HEK293 (cell line): ENCODE measurements at regions not wholly inside any gene's neighbourhood (a gene's known extent, or its start where the extent isn't known, plus 50 kb on each side); places are given as distances from the start of the nearest gene placed in this dataset.

Source experiments
- CTCF ChIA-PET: fragments of 350-600 bp; formaldehyde crosslinking; extraction: SDS; loops from one replicate; lab custom pipeline; 2021; ENCODE audit warnings: antibody characterized with exemption; lab: Yijun Ruan, JAX
- POLR2A ChIA-PET: fragments of 300-600 bp; formaldehyde crosslinking; extraction: SDS; loops from one replicate; lab custom pipeline; 2020; ENCODE audit warnings: antibody characterized with exemption, inconsistent platforms; lab: Yijun Ruan, JAX
- H3K27ac ChIP-seq: fragments of 200-500 bp; sonication (Bioruptor generic); 2 replicates; pipeline ENCODE4 v1.5.1; 2014; ENCODE audit warnings: low read depth, low read length, control low read depth, inconsistent platforms; ENCODE audit errors: extremely low read depth
- H3K36me3 ChIP-seq, 2 experiments: fragments of 200-500 bp in 1 of 2; sonication (Bioruptor generic) in 1 of 2; 1 replicate in 1 of 2; 2 replicates in 1 of 2; pipeline ENCODE4 v1.5.1; 2014 to 2017; ENCODE audit warnings: inconsistent platforms in 2 of 2, low read length in 2 of 2; ENCODE audit not compliant: control insufficient read depth in 2 of 2, insufficient read depth in 1 of 2
- H3K4me1 ChIP-seq: fragments of 200-500 bp; sonication (Bioruptor generic); 2 replicates; pipeline ENCODE4 v1.5.1; 2014; ENCODE audit warnings: mild to moderate bottlenecking, low read length, inconsistent platforms; ENCODE audit not compliant: control insufficient read depth, insufficient read depth
- H3K4me3 ChIP-seq: 2 replicates; pipeline ENCODE4 v1.5.1; 2011; ENCODE audit warnings: low read depth, mild to moderate bottlenecking, control low read depth, low read length, moderate library complexity
- H3K9me3 ChIP-seq: fragments of 200-500 bp; sonication (Bioruptor generic); 2 replicates; pipeline ENCODE4 v1.5.1; 2014; ENCODE audit warnings: low read depth, low read length, inconsistent platforms; ENCODE audit not compliant: control insufficient read depth, insufficient read depth
- MZF1 ChIP-seq: fragments of 450-650 bp; formaldehyde crosslinking; IDR thresholded peaks from 2 replicates; pipeline ENCODE4 v1.5.1; 2017; ENCODE audit warnings: missing biosample characterization, missing genetic modification characterization, borderline replicate concordance
- OVOL3 ChIP-seq: fragments of 450-650 bp; formaldehyde crosslinking; IDR thresholded peaks from 2 replicates; pipeline ENCODE4 v1.5.1; 2016; ENCODE audit warnings: missing biosample characterization, missing genetic modification characterization
- SP7 ChIP-seq: fragments of 450-650 bp; formaldehyde crosslinking; IDR thresholded peaks from 2 replicates; pipeline ENCODE4 v1.5.1; 2016; ENCODE audit warnings: missing biosample characterization, missing genetic modification characterization
- ZBTB1 ChIP-seq: fragments of 450-650 bp; formaldehyde crosslinking; IDR thresholded peaks from 2 replicates; pipeline ENCODE4 v1.5.1; 2016; ENCODE audit warnings: missing biosample characterization, missing genetic modification characterization
- ZBTB17 ChIP-seq: fragments of 450-650 bp; formaldehyde crosslinking; IDR thresholded peaks from 2 replicates; pipeline ENCODE4 v1.5.1; 2016; ENCODE audit warnings: missing biosample characterization, missing genetic modification characterization
- ZNF10 ChIP-seq: fragments of 450-650 bp; formaldehyde crosslinking; IDR thresholded peaks from 2 replicates; pipeline ENCODE4 v1.5.1; 2017; ENCODE audit warnings: missing biosample characterization, missing genetic modification characterization
- ZNF423 ChIP-seq: fragments of 450-650 bp; formaldehyde crosslinking; IDR thresholded peaks from 2 replicates; pipeline ENCODE4 v1.5.1; 2016; ENCODE audit warnings: missing biosample characterization, missing genetic modification characterization
- ZNF48 ChIP-seq: fragments of 450-650 bp; formaldehyde crosslinking; IDR thresholded peaks from 2 replicates; pipeline ENCODE4 v1.5.1; 2016; ENCODE audit warnings: missing biosample characterization, missing genetic modification characterization
- ZNF521 ChIP-seq: fragments of 450-650 bp; formaldehyde crosslinking; IDR thresholded peaks from 2 replicates; pipeline ENCODE4 v1.5.1; 2017; ENCODE audit warnings: missing biosample characterization, mild to moderate bottlenecking, missing genetic modification characterization
- ZNF585B ChIP-seq: fragments of 450-650 bp; formaldehyde crosslinking; IDR thresholded peaks from 2 replicates; pipeline ENCODE4 v1.5.1; 2016; ENCODE audit warnings: missing biosample characterization, missing genetic modification characterization
- ZNF600 ChIP-seq: fragments of 450-650 bp; formaldehyde crosslinking; IDR thresholded peaks from 2 replicates; pipeline ENCODE4 v1.5.1; 2016; ENCODE audit warnings: missing biosample characterization, missing genetic modification characterization
- ZNF624 ChIP-seq: fragments of 450-650 bp; formaldehyde crosslinking; IDR thresholded peaks from 2 replicates; pipeline ENCODE4 v1.5.1; 2017; ENCODE audit warnings: missing biosample characterization, missing genetic modification characterization
- ZNF626 ChIP-seq: fragments of 450-650 bp; sonication (Bioruptor Pico); formaldehyde crosslinking; IDR thresholded peaks from 2 replicates; pipeline ENCODE4 v1.5.1; 2018; ENCODE audit warnings: missing biosample characterization, missing genetic modification characterization, inconsistent platforms
- ZNF792 ChIP-seq: fragments of 450-650 bp; formaldehyde crosslinking; IDR thresholded peaks from 2 replicates; pipeline ENCODE4 v1.5.1; 2016; ENCODE audit warnings: missing biosample characterization, missing genetic modification characterization
- ZNF843 ChIP-seq: fragments of 450-650 bp; formaldehyde crosslinking; IDR thresholded peaks from 2 replicates; pipeline ENCODE4 v1.5.1; 2016; ENCODE audit warnings: missing biosample characterization, missing genetic modification characterization
- TF ChIP-seq, protein P1 (sequence below): fragments of 450-650 bp; formaldehyde crosslinking; IDR thresholded peaks from 2 replicates; pipeline ENCODE4 v1.5.1; 2016; ENCODE audit warnings: missing biosample characterization, missing genetic modification characterization, low read depth
- TF ChIP-seq, protein P2 (sequence below): fragments of 450-650 bp; formaldehyde crosslinking; optimal IDR thresholded peaks from 2 replicates; pipeline ENCODE3; 2016; ENCODE audit warnings: missing biosample characterization, mild to moderate bottlenecking, missing genetic modification characterization
- TF ChIP-seq, protein P3 (sequence below): fragments of 450-650 bp; formaldehyde crosslinking; IDR thresholded peaks from 2 replicates; pipeline ENCODE4 v1.5.1; 2016; ENCODE audit warnings: missing biosample characterization, missing genetic modification characterization
- TF ChIP-seq, protein P4 (sequence below): fragments of 450-650 bp; formaldehyde crosslinking; IDR thresholded peaks from 2 replicates; pipeline ENCODE4 v1.5.1; 2016; ENCODE audit warnings: missing biosample characterization, missing genetic modification characterization
- TF ChIP-seq, protein P5 (sequence below): fragments of 450-650 bp; formaldehyde crosslinking; IDR thresholded peaks from 2 replicates; pipeline ENCODE4 v1.5.1; 2017; ENCODE audit warnings: missing biosample characterization, mild to moderate bottlenecking, missing genetic modification characterization, moderate library complexity
- TF ChIP-seq, protein P6 (sequence below): fragments of 450-650 bp; formaldehyde crosslinking; IDR thresholded peaks from 2 replicates; pipeline ENCODE4 v1.5.1; 2017; ENCODE audit warnings: missing biosample characterization, missing genetic modification characterization
- TF ChIP-seq, protein P7 (sequence below): fragments of 450-650 bp; formaldehyde crosslinking; IDR thresholded peaks from 2 replicates; pipeline ENCODE4 v1.5.1; 2016; ENCODE audit warnings: missing biosample characterization, missing genetic modification characterization
- TF ChIP-seq, protein P8 (sequence below): fragments of 450-650 bp; formaldehyde crosslinking; IDR thresholded peaks from 2 replicates; pipeline ENCODE4 v1.5.1; 2016; ENCODE audit warnings: missing biosample characterization, missing genetic modification characterization

DNA sequence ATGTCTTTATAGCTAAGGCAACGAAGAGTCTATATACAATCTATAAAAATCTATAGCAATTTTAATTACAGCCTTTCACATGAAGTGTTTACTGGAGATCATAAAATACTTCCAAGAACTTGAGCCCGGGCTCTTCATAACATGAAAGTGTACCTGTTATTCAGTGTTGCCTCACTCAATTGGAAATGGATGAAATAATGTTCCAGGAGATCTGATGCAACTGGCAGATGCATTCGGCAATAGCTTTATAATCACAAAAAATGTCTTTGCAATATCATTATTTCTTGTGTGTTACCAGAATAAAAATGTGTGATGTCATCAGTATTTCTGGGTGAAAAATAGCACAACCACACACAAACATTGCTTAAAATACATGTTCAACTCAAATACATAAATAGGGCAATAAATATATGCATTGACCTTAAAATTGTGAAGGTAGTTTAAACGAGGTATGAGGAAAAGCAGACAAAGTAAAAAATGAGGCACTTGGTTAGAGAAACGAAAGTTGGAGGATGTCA is 1266.8 kb upstream of the PCDH7 start:
- Histone ChIP-seq H3K27ac (no peak overlapping the region), H3K4me1 (no peaks in the 10 kb centered on the region), H3K36me3 (no peaks in the 10 kb centered on the region), H3K4me3 (no peak overlapping the region), H3K9me3 (no peaks in the 10 kb centered on the region)
- CTCF ChIA-PET = no interaction called here
- POLR2A ChIA-PET = no interaction called here
- no peak for TF ChIP-seq ZNF48
- TF ChIP-seq, protein P1, sequence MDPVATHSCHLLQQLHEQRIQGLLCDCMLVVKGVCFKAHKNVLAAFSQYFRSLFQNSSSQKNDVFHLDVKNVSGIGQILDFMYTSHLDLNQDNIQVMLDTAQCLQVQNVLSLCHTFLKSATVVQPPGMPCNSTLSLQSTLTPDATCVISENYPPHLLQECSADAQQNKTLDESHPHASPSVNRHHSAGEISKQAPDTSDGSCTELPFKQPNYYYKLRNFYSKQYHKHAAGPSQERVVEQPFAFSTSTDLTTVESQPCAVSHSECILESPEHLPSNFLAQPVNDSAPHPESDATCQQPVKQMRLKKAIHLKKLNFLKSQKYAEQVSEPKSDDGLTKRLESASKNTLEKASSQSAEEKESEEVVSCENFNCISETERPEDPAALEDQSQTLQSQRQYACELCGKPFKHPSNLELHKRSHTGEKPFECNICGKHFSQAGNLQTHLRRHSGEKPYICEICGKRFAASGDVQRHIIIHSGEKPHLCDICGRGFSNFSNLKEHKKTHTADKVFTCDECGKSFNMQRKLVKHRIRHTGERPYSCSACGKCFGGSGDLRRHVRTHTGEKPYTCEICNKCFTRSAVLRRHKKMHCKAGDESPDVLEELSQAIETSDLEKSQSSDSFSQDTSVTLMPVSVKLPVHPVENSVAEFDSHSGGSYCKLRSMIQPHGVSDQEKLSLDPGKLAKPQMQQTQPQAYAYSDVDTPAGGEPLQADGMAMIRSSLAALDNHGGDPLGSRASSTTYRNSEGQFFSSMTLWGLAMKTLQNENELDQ = no peak
- TF ChIP-seq, protein P2, sequence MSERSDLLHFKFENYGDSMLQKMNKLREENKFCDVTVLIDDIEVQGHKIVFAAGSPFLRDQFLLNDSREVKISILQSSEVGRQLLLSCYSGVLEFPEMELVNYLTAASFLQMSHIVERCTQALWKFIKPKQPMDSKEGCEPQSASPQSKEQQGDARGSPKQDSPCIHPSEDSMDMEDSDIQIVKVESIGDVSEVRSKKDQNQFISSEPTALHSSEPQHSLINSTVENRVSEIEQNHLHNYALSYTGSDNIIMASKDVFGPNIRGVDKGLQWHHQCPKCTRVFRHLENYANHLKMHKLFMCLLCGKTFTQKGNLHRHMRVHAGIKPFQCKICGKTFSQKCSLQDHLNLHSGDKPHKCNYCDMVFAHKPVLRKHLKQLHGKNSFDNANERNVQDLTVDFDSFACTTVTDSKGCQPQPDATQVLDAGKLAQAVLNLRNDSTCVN (tag by site-specific recombination) = no peak
- TF ChIP-seq ZBTB1 (tag by site-specific recombination) = no peak
- TF ChIP-seq ZNF843 (tag by site-specific recombination) = no peak
- TF ChIP-seq ZNF585B (tag by site-specific recombination) = no peak
- TF ChIP-seq, protein P3, sequence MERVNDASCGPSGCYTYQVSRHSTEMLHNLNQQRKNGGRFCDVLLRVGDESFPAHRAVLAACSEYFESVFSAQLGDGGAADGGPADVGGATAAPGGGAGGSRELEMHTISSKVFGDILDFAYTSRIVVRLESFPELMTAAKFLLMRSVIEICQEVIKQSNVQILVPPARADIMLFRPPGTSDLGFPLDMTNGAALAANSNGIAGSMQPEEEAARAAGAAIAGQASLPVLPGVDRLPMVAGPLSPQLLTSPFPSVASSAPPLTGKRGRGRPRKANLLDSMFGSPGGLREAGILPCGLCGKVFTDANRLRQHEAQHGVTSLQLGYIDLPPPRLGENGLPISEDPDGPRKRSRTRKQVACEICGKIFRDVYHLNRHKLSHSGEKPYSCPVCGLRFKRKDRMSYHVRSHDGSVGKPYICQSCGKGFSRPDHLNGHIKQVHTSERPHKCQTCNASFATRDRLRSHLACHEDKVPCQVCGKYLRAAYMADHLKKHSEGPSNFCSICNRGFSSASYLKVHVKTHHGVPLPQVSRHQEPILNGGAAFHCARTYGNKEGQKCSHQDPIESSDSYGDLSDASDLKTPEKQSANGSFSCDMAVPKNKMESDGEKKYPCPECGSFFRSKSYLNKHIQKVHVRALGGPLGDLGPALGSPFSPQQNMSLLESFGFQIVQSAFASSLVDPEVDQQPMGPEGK = no peak
- TF ChIP-seq, protein P4, sequence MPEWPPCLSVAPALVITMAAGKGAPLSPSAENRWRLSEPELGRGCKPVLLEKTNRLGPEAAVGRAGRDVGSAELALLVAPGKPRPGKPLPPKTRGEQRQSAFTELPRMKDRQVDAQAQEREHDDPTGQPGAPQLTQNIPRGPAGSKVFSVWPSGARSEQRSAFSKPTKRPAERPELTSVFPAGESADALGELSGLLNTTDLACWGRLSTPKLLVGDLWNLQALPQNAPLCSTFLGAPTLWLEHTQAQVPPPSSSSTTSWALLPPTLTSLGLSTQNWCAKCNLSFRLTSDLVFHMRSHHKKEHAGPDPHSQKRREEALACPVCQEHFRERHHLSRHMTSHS (tag by site-specific recombination) = no peak
- TF ChIP-seq SP7 (tag by site-specific recombination) = no peak
- TF ChIP-seq, protein P5, sequence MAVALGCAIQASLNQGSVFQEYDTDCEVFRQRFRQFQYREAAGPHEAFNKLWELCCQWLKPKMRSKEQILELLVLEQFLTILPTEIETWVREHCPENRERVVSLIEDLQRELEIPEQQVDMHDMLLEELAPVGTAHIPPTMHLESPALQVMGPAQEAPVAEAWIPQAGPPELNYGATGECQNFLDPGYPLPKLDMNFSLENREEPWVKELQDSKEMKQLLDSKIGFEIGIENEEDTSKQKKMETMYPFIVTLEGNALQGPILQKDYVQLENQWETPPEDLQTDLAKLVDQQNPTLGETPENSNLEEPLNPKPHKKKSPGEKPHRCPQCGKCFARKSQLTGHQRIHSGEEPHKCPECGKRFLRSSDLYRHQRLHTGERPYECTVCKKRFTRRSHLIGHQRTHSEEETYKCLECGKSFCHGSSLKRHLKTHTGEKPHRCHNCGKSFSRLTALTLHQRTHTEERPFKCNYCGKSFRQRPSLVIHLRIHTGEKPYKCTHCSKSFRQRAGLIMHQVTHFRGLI (tag by site-specific recombination) = no peak
- no peak for TF ChIP-seq ZNF521
- TF ChIP-seq ZNF10 (tag by site-specific recombination) = no peak
- no peak for TF ChIP-seq ZBTB17 (tag by site-specific recombination)

DNA sequence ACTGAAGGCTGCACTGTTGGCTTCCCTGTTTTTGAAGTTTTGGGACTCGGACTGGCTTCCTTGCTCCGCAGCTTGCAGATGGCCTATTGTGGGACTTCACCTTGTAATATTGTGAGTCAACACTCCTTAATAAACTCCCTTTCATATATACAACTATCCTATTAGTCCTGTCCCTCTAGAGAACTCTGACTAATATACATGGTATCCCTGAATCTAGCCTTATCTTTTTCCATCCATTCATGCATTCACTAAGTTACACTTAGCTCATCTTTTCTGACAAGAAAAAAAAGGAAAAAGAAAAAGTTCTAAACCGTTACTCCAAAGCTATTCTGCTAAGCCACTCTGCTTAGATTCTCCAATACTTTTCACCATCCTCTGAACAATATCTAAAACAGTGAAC is 1260.2 kb upstream of the PCDH7 start:
- Histone ChIP-seq H3K4me3 (no peak overlapping the region), H3K36me3 (no peaks in the 10 kb centered on the region), H3K4me1 (no peaks in the 10 kb centered on the region), H3K27ac (no peak overlapping the region), H3K9me3 (no peaks in the 10 kb centered on the region)
- CTCF ChIA-PET = no interaction called here
- POLR2A ChIA-PET = no interaction called here
- TF ChIP-seq, protein P6, sequence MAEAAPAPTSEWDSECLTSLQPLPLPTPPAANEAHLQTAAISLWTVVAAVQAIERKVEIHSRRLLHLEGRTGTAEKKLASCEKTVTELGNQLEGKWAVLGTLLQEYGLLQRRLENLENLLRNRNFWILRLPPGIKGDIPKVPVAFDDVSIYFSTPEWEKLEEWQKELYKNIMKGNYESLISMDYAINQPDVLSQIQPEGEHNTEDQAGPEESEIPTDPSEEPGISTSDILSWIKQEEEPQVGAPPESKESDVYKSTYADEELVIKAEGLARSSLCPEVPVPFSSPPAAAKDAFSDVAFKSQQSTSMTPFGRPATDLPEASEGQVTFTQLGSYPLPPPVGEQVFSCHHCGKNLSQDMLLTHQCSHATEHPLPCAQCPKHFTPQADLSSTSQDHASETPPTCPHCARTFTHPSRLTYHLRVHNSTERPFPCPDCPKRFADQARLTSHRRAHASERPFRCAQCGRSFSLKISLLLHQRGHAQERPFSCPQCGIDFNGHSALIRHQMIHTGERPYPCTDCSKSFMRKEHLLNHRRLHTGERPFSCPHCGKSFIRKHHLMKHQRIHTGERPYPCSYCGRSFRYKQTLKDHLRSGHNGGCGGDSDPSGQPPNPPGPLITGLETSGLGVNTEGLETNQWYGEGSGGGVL (tag by site-specific recombination) = no peak
- TF ChIP-seq, protein P2 (tag by site-specific recombination) = no peak
- TF ChIP-seq ZNF600 (tag by site-specific recombination) = no peak
- no peak for TF ChIP-seq ZNF626 (tag by site-specific recombination)
- TF ChIP-seq ZNF792 = no peak
- TF ChIP-seq, protein P7, sequence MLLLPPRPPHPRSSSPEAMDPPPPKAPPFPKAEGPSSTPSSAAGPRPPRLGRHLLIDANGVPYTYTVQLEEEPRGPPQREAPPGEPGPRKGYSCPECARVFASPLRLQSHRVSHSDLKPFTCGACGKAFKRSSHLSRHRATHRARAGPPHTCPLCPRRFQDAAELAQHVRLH (tag by site-specific recombination) = no peak
- no peak for TF ChIP-seq MZF1
- no peak for TF ChIP-seq ZNF624 (tag by site-specific recombination)
- no peak for TF ChIP-seq OVOL3 (tag by site-specific recombination)
- TF ChIP-seq, protein P8, sequence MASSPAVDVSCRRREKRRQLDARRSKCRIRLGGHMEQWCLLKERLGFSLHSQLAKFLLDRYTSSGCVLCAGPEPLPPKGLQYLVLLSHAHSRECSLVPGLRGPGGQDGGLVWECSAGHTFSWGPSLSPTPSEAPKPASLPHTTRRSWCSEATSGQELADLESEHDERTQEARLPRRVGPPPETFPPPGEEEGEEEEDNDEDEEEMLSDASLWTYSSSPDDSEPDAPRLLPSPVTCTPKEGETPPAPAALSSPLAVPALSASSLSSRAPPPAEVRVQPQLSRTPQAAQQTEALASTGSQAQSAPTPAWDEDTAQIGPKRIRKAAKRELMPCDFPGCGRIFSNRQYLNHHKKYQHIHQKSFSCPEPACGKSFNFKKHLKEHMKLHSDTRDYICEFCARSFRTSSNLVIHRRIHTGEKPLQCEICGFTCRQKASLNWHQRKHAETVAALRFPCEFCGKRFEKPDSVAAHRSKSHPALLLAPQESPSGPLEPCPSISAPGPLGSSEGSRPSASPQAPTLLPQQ (tag by site-specific recombination) = no peak
- no peak for TF ChIP-seq ZNF423 (tag by site-specific recombination)
